PFSK-1 (cell line): ENCODE measurements at regions not wholly inside any gene's neighbourhood (a gene's known extent, or its start where the extent isn't known, plus 50 kb on each side); places are given as distances from the start of the nearest gene placed in this dataset.

Experiments used
- FOXP2 ChIP-seq: optimal IDR thresholded peaks from 2 replicates; pipeline ENCODE3; 2011; ENCODE audit warnings: borderline replicate concordance, control low read depth, inconsistent platforms; ENCODE audit not compliant: insufficient read depth; ENCODE audit errors: extremely low read length, extremely low read depth
- POLR2AphosphoS5 ChIP-seq: IDR thresholded peaks from 2 replicates; pipeline ENCODE4 v1.6.1; 2012; ENCODE audit warnings: low read depth, mild to moderate bottlenecking, control low read depth, low read length, moderate library complexity
- SIN3A ChIP-seq: IDR thresholded peaks from 2 replicates; pipeline ENCODE4 v1.6.1; 2012; ENCODE audit warnings: mild to moderate bottlenecking, low read length, moderate library complexity, borderline replicate concordance; ENCODE audit not compliant: insufficient read depth
- TAF1 ChIP-seq: IDR thresholded peaks from 2 replicates; pipeline ENCODE4 v1.6.1; 2012; ENCODE audit warnings: low read length, control low read depth, borderline replicate concordance; ENCODE audit not compliant: insufficient read depth
- TF ChIP-seq, protein P1 (sequence below), 2 experiments: IDR thresholded peaks; 2 replicates each; pipeline versions ENCODE4 v1.6.1 to v1.8.0; 2011 to 2012; ENCODE audit warnings: low read depth in 2 of 2, low read length in 2 of 2, control low read depth in 1 of 2, inconsistent platforms in 1 of 2, mild to moderate bottlenecking in 1 of 2, moderate library complexity in 1 of 2; ENCODE audit not compliant: insufficient read depth in 1 of 2

DNA sequence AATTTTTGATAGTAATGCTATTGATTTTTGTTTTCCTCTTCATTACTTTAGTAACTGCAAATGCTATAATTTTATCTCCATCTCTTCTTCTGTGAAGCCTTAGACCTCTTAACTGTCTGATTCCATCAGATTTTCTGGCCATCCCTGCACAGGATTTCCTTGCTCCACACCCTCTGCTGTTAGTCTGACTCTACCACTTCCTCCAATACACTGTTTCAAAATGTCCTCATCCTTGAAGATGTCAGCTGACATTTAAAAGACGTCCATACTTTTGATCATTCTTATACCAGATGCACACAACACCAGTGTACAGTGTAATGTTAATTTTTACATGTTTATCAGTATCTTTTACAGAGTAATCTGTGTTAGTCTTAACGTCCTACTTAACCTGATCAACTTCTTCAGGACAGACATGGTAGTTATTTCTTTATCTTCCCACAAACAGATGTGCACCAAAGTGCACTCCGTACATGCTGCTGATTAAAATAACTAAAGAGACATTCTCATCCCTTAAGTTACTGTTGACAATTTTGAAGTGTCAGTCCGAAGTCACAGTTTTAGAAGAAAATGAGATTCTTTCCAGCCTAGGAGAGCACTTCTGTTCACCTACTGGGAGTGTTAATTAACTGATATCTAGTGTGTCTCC is 102.4 kb upstream of the RASGRP1 start:
- TF ChIP-seq TAF1 = no peak
- no peak for TF ChIP-seq SIN3A
- TF ChIP-seq POLR2AphosphoS5 = no peak
- TF ChIP-seq, protein P1, sequence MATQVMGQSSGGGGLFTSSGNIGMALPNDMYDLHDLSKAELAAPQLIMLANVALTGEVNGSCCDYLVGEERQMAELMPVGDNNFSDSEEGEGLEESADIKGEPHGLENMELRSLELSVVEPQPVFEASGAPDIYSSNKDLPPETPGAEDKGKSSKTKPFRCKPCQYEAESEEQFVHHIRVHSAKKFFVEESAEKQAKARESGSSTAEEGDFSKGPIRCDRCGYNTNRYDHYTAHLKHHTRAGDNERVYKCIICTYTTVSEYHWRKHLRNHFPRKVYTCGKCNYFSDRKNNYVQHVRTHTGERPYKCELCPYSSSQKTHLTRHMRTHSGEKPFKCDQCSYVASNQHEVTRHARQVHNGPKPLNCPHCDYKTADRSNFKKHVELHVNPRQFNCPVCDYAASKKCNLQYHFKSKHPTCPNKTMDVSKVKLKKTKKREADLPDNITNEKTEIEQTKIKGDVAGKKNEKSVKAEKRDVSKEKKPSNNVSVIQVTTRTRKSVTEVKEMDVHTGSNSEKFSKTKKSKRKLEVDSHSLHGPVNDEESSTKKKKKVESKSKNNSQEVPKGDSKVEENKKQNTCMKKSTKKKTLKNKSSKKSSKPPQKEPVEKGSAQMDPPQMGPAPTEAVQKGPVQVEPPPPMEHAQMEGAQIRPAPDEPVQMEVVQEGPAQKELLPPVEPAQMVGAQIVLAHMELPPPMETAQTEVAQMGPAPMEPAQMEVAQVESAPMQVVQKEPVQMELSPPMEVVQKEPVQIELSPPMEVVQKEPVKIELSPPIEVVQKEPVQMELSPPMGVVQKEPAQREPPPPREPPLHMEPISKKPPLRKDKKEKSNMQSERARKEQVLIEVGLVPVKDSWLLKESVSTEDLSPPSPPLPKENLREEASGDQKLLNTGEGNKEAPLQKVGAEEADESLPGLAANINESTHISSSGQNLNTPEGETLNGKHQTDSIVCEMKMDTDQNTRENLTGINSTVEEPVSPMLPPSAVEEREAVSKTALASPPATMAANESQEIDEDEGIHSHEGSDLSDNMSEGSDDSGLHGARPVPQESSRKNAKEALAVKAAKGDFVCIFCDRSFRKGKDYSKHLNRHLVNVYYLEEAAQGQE (IDR thresholded peaks at IDR 0.05; ENCODE audit: insufficient read depth in 1 of 2, low read depth in 2 of 2, low read length in 2 of 2) = no peak
- no peak for TF ChIP-seq FOXP2
